MV-4-11 (cell line): ENCODE measurements at regions not wholly inside any gene's neighbourhood (a gene's known extent, or its start where the extent isn't known, plus 50 kb on each side); places are given as distances from the start of the nearest gene placed in this dataset.

ENCODE experiments used
- DNase-seq: peaks from one replicate; lab custom pipeline; 2025; lab: John Stamatoyannopoulos, UW

DNA sequence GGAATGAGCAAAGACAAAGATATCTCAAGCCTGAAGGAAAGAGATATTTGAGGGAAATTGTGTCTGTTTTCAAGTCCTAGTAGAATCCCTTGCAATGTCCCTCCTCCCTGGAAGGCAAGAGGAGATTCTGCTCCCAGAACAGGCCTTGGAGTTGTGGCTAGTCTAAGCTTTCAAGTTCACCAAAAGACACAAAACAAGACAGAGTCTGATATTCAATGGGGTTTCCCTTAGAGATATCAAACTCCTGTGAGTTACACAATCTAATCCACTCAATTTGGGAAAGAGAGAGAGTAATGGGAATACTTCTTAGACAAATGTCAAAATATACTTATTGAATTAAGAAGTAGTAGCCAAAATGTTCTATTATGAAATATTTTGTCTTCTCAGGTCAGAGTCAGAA is 162.8 kb upstream of the ADAMTS5 start:
- DNase-seq: no peak

DNA sequence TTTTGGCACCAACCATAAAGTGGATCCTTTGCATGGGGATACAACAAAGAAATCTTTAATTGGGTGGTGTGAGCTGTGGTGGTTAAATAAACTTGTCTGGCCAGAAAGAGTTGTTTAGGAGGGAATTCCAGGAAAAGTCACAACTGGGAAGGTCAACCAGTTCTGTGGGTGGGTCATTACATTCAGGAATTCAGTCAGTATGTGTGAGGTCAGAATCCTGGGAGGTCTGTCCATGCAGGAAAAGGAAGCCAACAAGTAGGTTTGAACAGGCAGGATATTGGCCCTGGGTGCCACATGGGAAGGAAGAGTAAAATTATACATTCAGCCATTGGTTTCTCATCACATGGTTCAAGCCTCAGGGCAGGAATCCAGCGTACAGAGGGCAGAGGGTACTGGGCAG is 162.3 kb upstream of the ADAMTS5 start:
- no peak for DNase-seq

DNA sequence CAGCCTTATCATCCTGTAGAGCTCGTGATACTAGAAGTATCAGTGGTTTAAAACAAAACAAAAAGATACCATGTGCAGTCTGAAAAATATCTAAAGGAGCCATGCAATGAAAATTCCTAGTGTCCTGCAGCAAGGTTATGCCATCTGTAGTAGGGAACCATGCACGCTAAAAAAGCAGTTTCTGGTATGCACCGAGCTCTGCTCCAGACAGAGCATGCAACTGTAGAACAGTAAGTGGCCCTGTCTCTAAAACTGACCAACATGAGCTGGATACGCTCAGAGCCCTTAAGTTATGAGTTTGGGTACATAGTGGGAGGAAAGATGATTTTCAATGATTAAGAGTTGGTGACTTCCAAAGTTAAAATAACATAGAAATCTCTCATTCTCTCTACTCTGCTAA is 159.3 kb upstream of the ADAMTS5 start:
- no peak for DNase-seq

DNA sequence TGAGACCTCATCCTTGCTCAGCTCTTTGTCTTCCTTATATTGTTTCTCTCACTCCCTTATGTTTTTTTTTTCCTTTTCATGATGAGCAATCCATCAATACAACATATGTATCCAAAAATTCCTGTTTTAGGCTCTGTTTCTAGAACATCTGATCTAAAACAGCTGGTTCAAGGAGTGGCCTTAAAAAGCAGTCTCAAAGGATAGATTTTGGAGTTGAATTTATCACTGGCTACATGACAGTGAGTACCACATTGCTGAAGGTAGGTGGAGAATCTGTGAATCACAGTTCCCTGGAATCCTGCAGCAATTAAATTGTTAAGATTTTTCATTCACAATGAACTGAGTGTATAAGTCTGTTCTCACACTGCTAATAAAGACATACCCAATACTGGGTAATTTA is 155.8 kb upstream of the ADAMTS5 start:
- DNase-seq: no peak

DNA sequence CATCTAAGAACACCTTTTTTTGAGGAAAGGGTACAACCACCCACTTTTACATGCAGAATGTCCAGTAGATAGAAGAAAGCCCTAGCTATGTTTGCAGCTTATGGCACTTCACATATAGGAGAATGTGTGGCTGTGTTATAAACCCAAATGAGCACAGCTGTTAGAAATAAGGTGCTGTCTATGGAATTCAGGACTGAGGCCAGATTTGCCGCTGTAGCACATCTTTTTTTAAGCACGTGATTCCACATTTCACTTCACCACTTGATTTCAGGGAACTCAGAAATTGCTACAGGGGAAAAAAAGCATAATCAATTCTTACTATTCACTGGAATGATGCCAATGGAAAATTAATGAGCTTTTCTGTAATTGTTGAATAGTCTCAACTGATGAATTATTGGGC is 147.2 kb upstream of the ADAMTS5 start:
- DNase-seq: no peak

DNA sequence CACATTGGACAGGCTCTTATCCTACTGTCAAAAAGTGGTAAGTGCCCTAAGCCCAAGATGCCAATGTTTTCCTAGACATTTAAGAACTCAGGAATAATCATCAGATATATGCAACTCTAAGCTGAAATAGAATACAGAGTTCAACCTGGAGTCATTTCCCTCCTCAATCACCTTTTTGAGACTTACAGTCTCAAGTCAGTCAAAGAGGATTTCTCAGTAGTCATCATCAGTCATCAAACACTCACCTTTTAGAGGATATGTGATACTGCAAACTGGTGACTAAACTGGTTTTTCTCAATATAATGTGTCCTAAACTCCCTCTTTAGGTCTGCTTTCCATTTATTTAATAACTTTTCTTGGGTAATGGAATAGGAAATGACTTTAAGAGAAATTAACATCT is 145.3 kb upstream of the ADAMTS5 start:
- DNase-seq: no peak

DNA sequence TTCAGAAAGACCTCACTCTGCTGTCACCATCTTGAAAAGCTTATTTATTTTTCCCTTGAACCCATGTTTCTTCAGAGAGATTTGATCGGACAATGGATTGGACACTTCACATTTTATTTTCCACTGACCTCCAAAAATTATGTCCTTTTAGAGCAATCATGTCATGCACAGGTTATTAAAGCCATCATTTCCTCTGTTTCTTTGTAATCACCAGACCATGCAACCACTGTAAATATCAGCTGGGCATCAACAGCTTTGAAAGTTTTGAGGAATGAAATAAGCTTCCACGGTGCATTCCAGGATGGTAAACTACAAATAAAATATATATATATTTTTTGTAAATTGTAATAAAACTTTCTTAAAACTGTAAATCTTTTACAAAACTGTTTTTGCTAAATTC is 144.1 kb upstream of the ADAMTS5 start:
- no peak for DNase-seq

DNA sequence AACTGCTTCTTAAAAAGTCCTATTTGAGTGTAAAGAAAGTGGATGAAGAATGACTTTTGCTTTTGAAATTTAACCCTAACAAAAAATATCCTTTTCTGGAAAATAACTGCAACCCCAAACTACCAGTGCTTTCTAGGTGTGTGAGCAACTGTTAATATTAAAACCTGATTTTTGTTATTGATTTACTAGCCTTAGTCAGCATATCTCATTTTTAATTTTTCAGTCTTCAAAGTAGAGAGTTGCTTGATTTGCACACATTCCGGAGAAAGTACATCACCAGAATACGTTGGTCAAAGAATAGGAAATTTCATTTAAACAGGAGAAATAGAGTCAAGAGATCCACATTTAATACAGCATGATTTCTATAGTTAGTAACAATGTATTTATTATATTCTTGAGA is 141.8 kb upstream of the ADAMTS5 start:
- DNase-seq: no peak

DNA sequence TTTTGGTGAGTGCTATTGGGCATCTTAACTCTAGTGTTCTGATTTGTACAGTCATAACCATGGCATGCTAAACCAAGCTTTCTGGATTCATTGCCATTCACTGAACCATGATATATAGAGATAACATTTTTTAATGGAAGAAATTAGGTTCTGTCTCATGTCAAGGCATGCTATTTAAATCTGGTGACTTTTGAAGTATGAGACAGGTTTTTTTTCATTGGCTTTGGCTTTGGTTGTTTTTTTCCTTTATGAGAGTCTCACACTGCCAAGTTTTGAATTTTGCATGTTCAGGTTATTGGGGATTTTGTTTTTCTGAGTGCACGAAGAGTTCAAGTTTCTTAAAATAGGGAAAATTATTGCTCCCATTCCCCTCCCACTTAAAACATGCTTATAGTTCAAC is 141.3 kb upstream of the ADAMTS5 start:
- no peak for DNase-seq

DNA sequence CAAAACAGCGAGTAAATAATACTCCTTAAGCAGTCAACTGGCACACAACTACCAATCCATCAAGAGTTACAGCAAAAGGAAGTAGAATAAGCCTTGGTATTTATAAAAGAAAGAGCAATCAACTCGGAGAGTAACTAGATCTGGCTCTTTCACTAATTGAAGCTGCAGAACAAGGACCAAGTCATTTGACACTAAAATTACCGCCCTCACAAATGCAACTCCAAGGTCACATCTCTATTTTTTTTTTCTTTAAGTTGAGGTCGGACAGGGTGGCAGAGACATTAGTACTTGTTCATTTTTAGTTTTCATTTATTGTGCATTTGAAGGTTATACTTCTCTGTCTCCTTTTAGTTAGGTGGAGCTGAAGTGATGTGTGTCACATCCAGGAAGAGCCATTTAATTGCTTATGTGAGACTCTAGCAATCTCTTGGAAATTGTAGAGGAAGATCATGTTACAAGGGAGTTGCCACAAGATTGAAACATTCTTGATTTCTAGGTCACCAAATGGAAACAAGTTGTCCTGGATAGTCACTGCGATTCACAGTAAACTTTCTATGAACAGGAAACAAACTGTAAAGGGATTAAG is 138.1 kb upstream of the ADAMTS5 start:
- DNase-seq: no peak

DNA sequence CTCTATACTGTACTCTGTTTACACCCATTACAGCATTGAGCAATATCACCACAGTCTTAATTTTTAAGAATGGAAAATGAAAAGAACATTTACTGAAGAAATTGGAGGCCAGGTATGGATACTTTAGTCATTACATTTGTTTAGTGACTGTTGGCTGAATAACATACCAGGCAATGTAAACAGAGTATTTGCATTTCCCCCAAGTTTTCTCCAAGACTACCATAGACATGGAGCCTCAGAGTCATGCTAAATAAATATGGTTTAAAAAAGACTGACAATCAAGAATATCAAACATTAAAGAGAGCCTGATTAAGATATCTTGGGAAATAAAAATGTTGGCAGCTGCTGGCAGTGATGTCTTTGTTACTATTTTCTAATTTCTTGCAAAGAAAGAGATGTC is 136.9 kb upstream of the ADAMTS5 start:
- DNase-seq: no peak

DNA sequence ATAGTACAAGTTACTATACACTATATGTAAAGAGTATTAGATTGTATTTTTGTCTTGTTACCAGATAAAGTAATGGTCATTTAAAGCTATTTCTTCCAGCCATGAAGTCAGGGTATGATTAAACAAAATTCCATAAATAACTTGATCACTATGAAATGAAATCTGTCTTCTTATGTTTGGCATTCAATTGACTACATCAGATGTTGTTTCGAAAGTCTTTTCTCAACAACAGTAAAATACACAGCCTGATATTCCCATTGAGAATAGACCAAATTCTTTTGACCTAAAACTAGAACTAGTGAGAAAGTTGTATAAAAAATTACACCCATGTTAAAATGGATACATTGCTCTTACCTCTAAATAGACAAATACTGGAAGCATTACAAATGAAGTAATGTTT is 134.6 kb upstream of the ADAMTS5 start:
- DNase-seq: no peak

DNA sequence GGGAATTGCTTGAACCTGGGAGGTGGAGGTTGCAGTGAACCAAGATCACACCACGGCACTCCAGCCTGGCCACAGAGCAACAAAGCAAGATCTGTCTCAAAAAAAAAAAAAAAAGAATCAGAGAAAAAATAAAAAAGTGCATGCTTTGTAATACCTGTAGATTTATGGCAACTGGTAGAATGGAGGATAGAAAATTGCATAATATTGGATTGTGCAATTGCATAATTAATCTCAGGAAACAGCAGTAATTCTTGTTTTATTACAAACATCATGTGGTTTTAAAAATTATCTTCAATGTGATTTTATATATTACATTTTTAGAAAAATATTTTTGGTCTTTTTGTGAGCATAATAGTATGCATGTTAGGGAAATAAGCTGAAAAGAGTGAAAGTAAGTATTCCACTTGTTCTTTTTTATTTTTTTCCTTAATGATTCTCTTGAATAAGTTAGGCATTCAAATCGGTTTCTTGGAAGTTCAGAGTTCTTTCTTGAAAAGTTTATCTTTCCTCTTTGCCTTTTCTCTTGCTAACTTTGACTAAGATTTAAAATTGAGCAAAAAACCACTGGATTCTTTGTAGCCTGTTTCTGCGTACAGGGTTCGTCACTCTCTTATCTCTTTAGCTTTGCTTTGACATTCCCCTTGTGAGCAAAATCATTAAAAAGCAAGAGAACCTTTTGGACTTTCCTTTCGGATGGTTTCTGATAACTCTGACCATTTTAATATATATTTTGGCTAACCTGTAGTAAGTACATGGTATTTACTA is 127.5 kb upstream of the ADAMTS5 start:
- no peak for DNase-seq

DNA sequence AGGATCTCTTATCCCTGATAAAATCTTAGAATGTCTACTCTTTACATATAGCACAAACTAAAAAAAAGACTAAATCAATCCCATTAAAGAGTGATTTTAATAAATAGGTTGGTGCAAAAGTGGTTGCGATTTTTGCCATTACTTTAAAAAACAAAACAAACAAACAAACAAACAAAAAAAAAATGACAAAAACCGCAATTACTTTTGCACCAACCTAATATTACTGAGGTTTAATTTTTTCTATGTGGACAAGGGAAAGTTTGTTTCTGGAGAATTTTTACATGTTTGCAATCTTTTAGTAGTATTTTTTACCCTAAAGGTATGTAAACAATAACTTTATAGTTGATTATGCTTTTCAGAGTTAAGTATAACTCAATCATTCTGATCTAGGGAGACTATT is 119.7 kb upstream of the ADAMTS5 start:
- DNase-seq: no peak

DNA sequence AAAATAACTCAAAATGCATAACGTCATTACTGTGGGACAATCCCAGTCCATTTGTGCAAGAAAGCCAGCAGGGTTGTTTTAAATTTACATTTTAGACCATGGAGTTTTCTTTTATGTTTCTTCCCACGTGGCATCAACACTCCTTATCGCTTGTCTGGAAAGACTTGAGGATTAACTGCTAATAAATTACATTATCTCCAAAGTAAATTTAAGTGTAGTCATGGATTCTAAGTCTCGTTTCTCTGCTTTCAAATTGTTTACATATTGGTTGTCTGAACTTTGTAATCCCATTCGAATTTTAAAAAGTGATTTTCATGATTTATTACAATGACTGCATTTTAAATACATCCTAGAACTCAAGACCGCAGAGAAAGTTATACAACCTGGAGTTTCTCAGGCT is 119.3 kb upstream of the ADAMTS5 start:
- DNase-seq: no peak

DNA sequence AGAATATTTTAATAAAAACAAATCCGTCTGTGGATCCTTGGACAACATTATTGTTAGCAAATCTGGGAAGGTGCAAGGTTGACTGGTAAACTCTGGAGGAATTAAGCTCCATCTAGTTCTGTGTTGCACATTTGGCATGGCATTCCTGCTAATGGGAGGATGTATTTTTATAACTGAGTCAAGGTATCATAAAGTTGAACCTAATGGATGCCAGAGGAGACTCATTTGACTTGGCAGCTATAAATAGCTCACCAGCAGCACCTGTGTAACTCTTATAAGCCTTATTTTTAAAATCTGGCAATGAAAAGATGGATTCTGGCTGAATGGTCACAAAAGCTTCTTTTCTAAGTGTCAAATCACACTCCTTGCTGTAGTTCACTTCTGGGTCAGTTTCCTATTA is 118.5 kb upstream of the ADAMTS5 start:
- DNase-seq: no peak

DNA sequence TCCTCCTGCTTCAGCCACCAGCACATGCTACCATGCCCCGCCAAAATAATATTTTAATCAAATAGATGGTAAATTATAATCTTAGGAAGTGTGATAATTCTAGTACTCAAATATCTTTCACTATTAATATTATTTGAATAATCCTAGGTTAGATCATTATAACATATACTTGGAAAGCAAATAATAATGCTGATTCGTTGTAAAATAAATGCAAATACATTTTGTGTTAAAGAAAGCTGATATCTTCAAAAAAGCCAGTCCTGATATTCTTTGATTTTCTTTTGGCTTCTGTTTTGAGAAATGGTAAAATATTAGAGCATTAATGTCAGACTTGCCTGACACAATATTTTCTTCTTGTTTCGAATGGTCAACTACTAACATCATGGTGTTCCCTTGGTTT is 116.3 kb upstream of the ADAMTS5 start:
- no peak for DNase-seq

DNA sequence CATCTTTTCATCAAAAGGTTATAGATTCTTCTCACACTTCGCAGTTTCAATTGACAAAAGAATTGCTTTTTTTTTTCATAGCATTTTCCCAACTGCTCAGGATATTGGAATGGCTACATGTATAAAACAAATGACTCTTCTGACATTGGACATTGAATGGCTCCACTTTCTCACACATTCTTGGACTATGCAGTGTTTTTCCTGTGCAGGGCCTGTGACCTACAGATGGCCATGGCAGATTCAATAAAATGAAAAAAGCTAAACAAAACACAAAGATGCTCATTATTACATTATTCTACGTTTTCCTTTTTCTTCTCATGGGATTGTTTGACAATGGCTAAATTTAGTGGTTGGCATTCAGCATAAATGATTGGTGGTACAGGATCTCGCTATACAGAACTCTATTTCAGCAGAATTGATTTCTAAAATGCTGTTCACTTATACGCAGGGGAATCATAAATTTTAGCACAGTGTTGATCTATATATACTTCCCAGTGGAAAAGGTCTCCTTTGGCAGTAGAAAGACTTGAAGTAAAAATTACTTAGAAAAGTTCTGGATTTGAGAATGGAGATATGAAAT is 115.6 kb upstream of the ADAMTS5 start:
- DNase-seq: no peak

DNA sequence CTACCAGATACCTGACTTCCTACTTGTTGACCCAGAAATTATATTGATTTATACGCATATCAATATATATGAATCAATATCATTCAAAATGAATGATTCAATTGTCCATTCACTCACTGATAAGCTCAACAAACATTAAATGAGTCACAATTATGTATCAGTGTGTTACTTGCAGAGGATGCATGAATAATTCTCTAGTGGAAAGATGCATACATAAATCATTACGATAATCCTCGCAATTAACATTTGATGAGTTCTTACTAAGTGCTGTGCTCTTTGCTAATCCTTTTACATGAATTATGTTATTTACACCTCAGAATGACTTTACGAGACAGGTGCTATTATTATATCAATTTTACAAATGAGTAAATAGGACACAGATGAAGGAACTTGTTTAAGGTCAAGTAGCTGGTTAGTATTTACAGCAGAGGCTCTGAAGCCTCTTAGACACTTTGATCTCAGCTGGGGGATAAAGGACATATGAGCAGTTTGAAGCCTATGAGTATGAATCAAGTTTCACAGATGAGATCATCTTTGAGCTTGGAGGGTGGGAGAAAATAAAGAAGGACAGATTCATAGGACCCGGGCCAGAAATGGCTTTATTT is 112.8 kb upstream of the ADAMTS5 start:
- no peak for DNase-seq

DNA sequence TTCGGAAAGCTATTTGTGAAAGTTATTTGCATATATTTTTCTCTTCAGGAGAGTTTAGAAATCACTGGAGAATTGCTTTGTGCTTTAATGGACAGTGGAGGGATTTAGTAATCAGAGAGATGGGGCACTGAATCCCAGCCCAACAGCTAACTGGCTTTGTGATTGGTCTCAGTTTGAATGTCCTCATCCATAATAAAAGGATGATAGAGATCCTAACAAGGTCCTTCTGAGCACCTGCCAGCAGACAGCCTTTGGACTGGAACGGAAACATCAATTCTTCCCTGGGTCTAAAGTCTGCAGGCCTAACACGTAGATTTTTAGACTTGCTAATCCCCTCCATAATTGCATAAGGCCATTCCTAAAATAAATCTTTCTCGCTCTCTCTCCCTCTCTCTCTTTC is 112.0 kb upstream of the ADAMTS5 start:
- DNase-seq: no peak

DNA sequence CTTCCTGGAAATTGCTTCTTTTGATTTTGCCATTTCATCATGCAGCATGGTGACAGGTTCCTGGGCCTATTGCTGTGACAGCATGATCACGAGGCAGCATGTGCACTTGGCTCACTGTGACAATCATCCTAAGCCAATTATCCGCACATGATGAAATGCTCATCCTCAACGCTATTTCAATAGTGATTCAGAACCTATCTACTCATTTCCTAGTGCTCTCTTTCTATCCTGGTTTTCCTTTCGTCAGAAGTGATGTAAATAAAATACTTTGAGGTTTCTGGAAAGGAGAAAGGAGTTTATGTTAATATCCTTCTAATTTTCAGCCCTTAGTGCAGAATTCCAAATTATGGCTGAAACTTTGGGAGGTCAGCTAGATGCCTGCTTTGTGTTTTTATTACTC is 110.6 kb upstream of the ADAMTS5 start:
- no peak for DNase-seq

DNA sequence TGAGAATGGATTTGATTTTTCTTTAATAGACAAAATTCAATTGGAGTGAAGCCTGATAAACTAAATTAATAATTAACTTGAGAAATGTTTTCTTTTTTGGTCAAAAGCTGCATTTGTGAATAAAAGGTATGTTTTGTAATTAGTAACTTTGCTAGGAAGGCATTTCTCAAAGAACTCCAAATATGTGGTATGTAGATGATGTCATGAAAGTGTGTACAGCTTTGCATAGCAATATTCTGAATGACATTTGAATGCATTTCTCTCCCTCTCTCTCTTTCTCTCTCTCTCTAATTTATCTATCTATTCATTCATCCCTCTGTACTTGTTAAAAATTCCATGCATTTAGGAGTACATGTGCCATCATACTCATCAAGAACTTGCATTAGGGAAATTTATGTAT is 109.1 kb upstream of the ADAMTS5 start:
- DNase-seq: no peak

DNA sequence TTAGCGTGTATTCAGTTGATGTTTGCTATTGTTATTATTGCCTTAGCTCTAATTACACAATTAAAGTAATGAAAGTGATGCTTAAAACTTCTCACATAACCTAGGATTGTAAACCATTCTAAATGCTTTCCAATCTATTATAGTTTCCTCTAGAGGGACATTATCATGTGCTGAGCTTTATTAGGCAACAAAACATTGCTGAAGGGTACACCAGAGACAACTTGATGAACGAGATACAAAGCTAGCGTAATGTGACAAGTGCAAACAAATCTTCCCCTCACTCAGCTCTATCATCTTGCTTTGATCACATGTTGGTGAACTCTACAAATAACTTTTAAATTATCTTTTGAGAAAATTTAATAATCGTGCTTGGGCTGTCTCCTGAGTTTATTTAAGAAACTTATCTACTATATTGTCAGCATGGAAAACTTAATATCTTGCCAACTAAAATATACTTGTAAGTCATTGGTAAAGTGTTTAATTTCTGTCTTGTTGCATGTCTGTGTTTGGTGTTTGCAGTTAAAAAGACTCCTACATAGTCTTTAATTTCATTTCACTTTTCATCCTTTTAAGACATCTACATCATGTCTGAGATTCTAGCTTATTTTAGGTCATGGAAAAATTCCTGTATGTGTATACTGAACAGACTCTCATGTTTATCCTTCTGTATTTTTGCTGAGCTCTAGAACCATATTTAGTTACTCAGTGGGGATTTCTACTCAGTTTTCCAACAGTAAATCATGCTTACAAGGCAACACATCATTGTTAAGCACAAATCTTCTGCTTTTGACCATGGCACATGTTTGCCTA is 104.2 kb upstream of the ADAMTS5 start:
- no peak for DNase-seq
